Mesendoderm (in vitro differentiated cells): ENCODE measurements at regions not wholly inside any gene's neighbourhood (a gene's known extent, or its start where the extent isn't known, plus 50 kb on each side); places are given as distances from the start of the nearest gene placed in this dataset.

Source experiments
- DNase-seq: peaks from one replicate; pipeline ENCODE4 v3.0.0; 2013
- H2AK5ac ChIP-seq: 2 replicates; pipeline ENCODE4 v1.6.1; 2013; ENCODE audit warnings: low read length, inconsistent platforms
- H2BK120ac ChIP-seq: 2 replicates; pipeline ENCODE4 v1.6.1; 2013; ENCODE audit warnings: low read depth, mild to moderate bottlenecking, low read length, moderate library complexity, mixed read lengths
- H2BK15ac ChIP-seq: replicated peaks from 2 replicates; pipeline ENCODE4 v1.6.1; 2013; ENCODE audit warnings: low read depth, mild to moderate bottlenecking, moderate library complexity
- H2BK5ac ChIP-seq: 2 replicates; pipeline ENCODE4 v1.6.1; 2013; ENCODE audit warnings: low read length, inconsistent platforms
- H3K18ac ChIP-seq: 2 replicates; pipeline ENCODE4 v1.6.1; 2013; ENCODE audit warnings: mild to moderate bottlenecking, low read length, mixed read lengths
- H3K23ac ChIP-seq: one replicate; pipeline ENCODE4 v1.6.1; 2013; ENCODE audit warnings: low read length
- H3K27ac ChIP-seq: 2 replicates; pipeline ENCODE4 v1.5.1; 2013; ENCODE audit warnings: low read depth, mild to moderate bottlenecking, inconsistent platforms, low read length, moderate library complexity
- H3K27me3 ChIP-seq: 2 replicates; pipeline ENCODE4 v1.6.1; 2013; ENCODE audit warnings: low read length, control low read depth, mild to moderate bottlenecking, inconsistent platforms; ENCODE audit not compliant: insufficient read depth, poor library complexity
- H3K36me3 ChIP-seq: 2 replicates; pipeline ENCODE4 v1.6.1; 2013; ENCODE audit warnings: low read length, inconsistent platforms; ENCODE audit not compliant: control insufficient read depth, insufficient read depth
- H3K4ac ChIP-seq: one replicate; pipeline ENCODE4 v1.6.1; 2013; ENCODE audit warnings: low read depth, mild to moderate bottlenecking, low read length, moderate library complexity
- H3K4me1 ChIP-seq: 2 replicates; pipeline ENCODE4 v1.6.1; 2013; ENCODE audit warnings: low read depth, low read length, inconsistent platforms; ENCODE audit not compliant: control insufficient read depth
- H3K4me2 ChIP-seq: 2 replicates; pipeline ENCODE4 v1.6.1; 2013; ENCODE audit warnings: low read length
- H3K4me3 ChIP-seq: 2 replicates; pipeline ENCODE4 v1.5.1; 2013; ENCODE audit warnings: mild to moderate bottlenecking, low read length
- H3K56ac ChIP-seq: one replicate; pipeline ENCODE4 v1.6.1; 2013; ENCODE audit warnings: low read length
- H3K79me1 ChIP-seq: 2 replicates; pipeline ENCODE4 v1.6.1; 2013; ENCODE audit warnings: low read length, inconsistent platforms
- H3K79me2 ChIP-seq: 2 replicates; pipeline ENCODE4 v1.6.1; 2013; ENCODE audit warnings: mild to moderate bottlenecking, low read length; ENCODE audit not compliant: control insufficient read depth, insufficient read depth
- H3K9ac ChIP-seq: 2 replicates; pipeline ENCODE4 v1.6.1; 2013; ENCODE audit warnings: low read length, inconsistent platforms
- H4K5ac ChIP-seq: one replicate; pipeline ENCODE4 v1.6.1; 2013; ENCODE audit warnings: low read length
- H4K8ac ChIP-seq: one replicate; pipeline ENCODE4 v1.6.1; 2013; ENCODE audit warnings: low read depth, mild to moderate bottlenecking, control low read depth, low read length, moderate library complexity
- WGBS: extraction: QIAGEN DNeasy Blood & Tissue Kit; methylation state at CpG from one replicate; pipeline ENCODE4 v1.1.7; 2013; ENCODE audit warnings: low lambda C conversion rate, missing lambda C conversion rate; ENCODE audit not compliant: insufficient coverage; ENCODE audit errors: extremely low coverage; 5-methylcytosine and 5-hydroxymethylcytosine counted together

DNA sequence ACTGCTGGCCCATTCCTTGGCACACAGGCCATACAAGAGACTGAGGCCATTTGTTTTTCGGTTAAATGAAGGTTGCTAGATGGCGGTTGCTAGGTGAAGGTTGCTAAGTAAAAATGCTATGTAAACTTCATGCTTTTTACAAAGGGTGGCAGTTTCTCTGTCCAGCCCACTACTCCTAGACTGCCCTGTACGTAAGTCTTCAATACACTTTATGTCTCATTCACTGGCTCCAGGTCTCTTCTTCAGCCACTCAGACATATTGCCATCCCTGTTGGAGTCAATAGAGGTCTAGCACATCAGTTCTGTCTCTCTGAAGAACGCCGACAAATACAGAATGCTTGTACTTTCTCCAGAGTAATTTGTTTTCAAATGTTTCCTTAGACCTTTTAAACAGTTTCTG is 370.9 kb upstream of the RND3 start:
- Histone ChIP-seq H4K5ac (no peak overlapping the region), H3K9ac (no peak overlapping the region), H3K79me2 (no peaks in the 10 kb centered on the region), H3K56ac (no peak overlapping the region), H2AK5ac (no peak overlapping the region), H2BK120ac (no peak overlapping the region), H3K4me3 (no peak overlapping the region), H3K36me3 (no peaks in the 10 kb centered on the region), H3K27me3 (no peaks in the 10 kb centered on the region), H2BK5ac (no peak overlapping the region), H3K27ac (no peak overlapping the region), H3K4me1 (no peaks in the 10 kb centered on the region), H4K8ac (no peak overlapping the region), H3K4me2 (no peak overlapping the region), H2BK15ac (no peak overlapping the region), H3K4ac (no peak overlapping the region), H3K18ac (no peak overlapping the region), H3K23ac (no peak overlapping the region), H3K79me1 (no peaks in the 10 kb centered on the region)
- no CpG with 5 or more reads among the region's 5 CpGs for WGBS
- DNase-seq, result no peak

DNA sequence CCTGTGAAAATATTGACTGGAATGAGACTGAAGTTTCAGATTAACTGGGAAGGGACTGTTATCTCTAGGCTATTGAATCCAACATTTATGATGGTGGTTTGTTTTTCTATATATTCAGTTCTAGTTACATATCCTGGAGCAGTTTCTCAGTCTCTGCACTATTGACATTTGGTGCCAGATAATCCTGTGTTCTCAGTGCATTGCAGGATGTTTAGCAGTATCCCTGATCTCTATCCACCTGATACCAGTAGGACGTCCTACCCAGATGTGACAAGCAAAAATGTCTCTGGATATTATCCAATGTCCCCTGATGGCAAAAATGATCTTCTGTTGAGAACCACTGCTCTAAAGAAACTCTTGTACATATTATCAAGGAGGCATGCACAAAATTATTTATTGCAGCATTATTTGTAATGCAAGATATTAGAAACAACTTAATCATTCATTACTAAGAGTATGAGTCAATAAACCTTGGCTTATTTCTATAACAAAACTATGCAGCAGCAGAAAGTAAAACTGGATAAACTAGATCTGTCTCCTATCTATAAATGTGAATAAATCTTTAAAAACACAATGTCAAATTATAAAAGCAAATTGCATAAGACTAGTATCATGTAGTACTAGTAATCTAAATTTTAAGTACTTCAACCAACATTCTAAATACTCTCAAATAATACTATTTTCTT is 369.3 kb upstream of the RND3 start:
- no peak overlapping the region for H3K4ac ChIP-seq
- H3K27me3 ChIP-seq, result no peaks in the 10 kb centered on the region
- no peak overlapping the region for H3K23ac ChIP-seq
- no peak overlapping the region for H4K5ac ChIP-seq
- no peak overlapping the region for H3K4me2 ChIP-seq
- no peak overlapping the region for H2AK5ac ChIP-seq
- H3K36me3 ChIP-seq, result no peaks in the 10 kb centered on the region
- no peaks in the 10 kb centered on the region for H3K4me1 ChIP-seq
- no peak overlapping the region for H3K18ac ChIP-seq
- no peak overlapping the region for H2BK5ac ChIP-seq
- H2BK15ac ChIP-seq, result no peak overlapping the region
- H3K79me1 ChIP-seq, result no peaks in the 10 kb centered on the region
- H3K9ac ChIP-seq, result no peak overlapping the region
- no peak overlapping the region for H4K8ac ChIP-seq
- no peak overlapping the region for H2BK120ac ChIP-seq
- H3K4me3 ChIP-seq, result no peak overlapping the region
- no peak overlapping the region for H3K56ac ChIP-seq
- DNase-seq, result no peak
- H3K79me2 ChIP-seq, result no peaks in the 10 kb centered on the region
- no peak overlapping the region for H3K27ac ChIP-seq
- no CpG with 5 or more reads among the region's 1 CpG for WGBS

DNA sequence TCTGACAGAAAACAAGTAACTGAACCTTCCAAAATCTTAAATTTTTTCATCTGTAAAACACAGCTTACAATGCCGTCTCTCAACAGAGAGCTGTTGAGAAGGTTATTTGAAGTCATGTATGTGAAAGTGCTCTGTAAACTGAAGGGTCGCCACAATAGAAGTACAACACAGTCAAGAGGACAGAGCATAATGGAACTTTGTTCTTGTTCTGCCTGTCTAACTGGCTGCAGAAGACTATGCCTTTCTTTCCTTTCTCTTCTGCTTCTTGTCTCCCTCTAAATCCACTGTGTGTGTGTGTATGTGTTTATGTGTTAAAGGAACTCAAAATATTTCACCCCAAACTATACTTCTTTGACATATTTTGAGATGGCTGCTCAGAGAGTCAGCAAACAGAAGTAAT is 365.8 kb upstream of the RND3 start:
- no peak overlapping the region for H3K9ac ChIP-seq
- no peak overlapping the region for H2BK15ac ChIP-seq
- H3K4me3 ChIP-seq, result no peak overlapping the region
- no peak for DNase-seq
- H2AK5ac ChIP-seq, result no peak overlapping the region
- no peak overlapping the region for H2BK120ac ChIP-seq
- H3K23ac ChIP-seq, result no peak overlapping the region
- H3K56ac ChIP-seq, result no peak overlapping the region
- H3K27ac ChIP-seq, result no peak overlapping the region
- H3K4me1 ChIP-seq, result no peaks in the 10 kb centered on the region
- no peaks in the 10 kb centered on the region for H3K79me1 ChIP-seq
- H3K27me3 ChIP-seq, result no peaks in the 10 kb centered on the region
- H3K4me2 ChIP-seq, result no peak overlapping the region
- H2BK5ac ChIP-seq, result no peak overlapping the region
- no peaks in the 10 kb centered on the region for H3K36me3 ChIP-seq
- H3K4ac ChIP-seq, result no peak overlapping the region
- no CpG with 5 or more reads among the region's 2 CpGs for WGBS
- no peaks in the 10 kb centered on the region for H3K79me2 ChIP-seq
- H4K8ac ChIP-seq, result no peak overlapping the region
- H4K5ac ChIP-seq, result no peak overlapping the region
- no peak overlapping the region for H3K18ac ChIP-seq

DNA sequence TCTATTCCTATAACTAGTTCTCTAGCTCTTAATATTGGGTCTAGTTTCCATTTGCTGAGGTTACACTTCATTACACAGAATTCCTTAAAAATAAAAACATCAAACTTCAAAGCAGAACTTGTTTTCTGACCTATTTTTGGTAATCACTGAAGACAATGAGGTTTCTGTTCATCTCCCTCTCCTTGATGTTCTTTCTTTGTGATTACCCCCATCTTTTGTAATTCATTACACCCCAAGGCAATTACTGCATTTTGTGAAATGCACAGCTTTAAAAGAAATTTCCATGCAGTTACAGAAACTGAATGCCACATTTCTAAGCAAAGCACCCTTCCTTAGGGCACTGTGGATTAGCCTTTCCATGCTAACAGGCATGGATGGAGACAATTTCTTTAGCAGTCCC is 363.2 kb upstream of the RND3 start:
- Histone ChIP-seq H3K27me3 (no peaks in the 10 kb centered on the region), H3K79me1 (no peaks in the 10 kb centered on the region), H3K4me1 (peaks cover 2% of the 10 kb centered on the region), H2BK15ac (no peak overlapping the region), H3K36me3 (no peaks in the 10 kb centered on the region), H3K18ac (no peak overlapping the region), H3K27ac (no peak overlapping the region), H2AK5ac (no peak overlapping the region), H2BK5ac (no peak overlapping the region), H3K56ac (no peak overlapping the region), H3K79me2 (no peaks in the 10 kb centered on the region), H4K8ac (no peak overlapping the region), H3K4me3 (no peak overlapping the region), H3K23ac (no peak overlapping the region), H3K9ac (no peak overlapping the region), H3K4me2 (no peak overlapping the region), H4K5ac (no peak overlapping the region), H3K4ac (no peak overlapping the region), H2BK120ac (no peak overlapping the region)
- DNase-seq, result no peak

DNA sequence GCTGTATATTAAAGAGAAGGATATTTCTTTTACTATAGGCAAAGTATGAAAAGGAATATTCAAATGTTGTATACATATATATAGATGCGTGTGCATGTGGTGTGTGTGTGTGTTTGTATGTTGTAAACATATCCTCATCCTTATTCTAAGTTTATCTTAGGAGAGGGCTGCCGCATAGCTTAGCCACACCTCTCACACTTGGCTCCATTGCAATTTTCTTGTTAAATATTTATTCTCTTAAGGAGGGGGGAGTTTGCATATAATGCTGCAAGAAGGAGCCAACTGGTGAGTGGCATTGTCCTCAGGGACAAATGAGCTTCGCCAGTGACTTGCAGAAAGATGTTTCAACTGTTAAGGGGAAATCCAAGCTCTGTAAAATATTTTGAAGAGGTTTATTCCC is 360.1 kb upstream of the RND3 start:
- H3K4me2 ChIP-seq, result no peak overlapping the region
- no peak overlapping the region for H3K4me3 ChIP-seq
- H3K27ac ChIP-seq, result no peak overlapping the region
- no peak for DNase-seq
- H3K18ac ChIP-seq, result peak overlapping the region; percentile 60
- H2BK120ac ChIP-seq, result no peak overlapping the region
- H3K56ac ChIP-seq, result no peak overlapping the region
- H3K79me2 ChIP-seq, result no peaks in the 10 kb centered on the region
- WGBS, result no CpG with 5 or more reads among the region's 3 CpGs
- H3K79me1 ChIP-seq, result no peaks in the 10 kb centered on the region
- no peak overlapping the region for H3K9ac ChIP-seq
- H2BK15ac ChIP-seq, result no peak overlapping the region
- no peak overlapping the region for H4K5ac ChIP-seq
- H3K4ac ChIP-seq, result no peak overlapping the region
- peaks cover 2% of the 10 kb centered on the region for H3K4me1 ChIP-seq
- no peak overlapping the region for H3K23ac ChIP-seq
- no peak overlapping the region for H2BK5ac ChIP-seq
- H3K36me3 ChIP-seq, result no peaks in the 10 kb centered on the region
- H3K27me3 ChIP-seq, result no peaks in the 10 kb centered on the region
- no peak overlapping the region for H4K8ac ChIP-seq
- H2AK5ac ChIP-seq, result no peak overlapping the region

DNA sequence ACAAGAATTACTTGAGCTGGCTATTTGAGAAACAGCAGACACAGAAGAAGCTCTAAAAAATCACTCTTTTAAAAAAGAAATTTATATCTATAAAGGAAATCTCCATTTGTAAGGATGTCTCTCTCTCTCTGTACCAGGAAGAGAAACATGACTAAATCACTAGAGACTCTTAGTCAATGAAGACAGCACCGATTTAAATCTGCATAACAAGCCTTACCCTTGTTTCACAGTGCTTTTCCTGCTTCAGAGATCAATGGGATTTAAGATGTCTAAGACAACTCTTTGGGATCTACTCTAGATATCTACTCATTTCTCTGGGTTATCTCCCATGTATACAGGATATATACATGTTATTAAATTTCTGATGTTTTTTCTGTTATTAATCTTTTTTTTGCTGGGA is 359.2 kb upstream of the RND3 start:
- H3K56ac ChIP-seq, result no peak overlapping the region
- H2BK120ac ChIP-seq, result no peak overlapping the region
- no peaks in the 10 kb centered on the region for H3K36me3 ChIP-seq
- no peak for DNase-seq
- H3K9ac ChIP-seq, result no peak overlapping the region
- H3K4me3 ChIP-seq, result no peak overlapping the region
- H3K23ac ChIP-seq, result no peak overlapping the region
- no peak overlapping the region for H2BK15ac ChIP-seq
- H2BK5ac ChIP-seq, result no peak overlapping the region
- no peak overlapping the region for H3K4me2 ChIP-seq
- no peaks in the 10 kb centered on the region for H3K79me1 ChIP-seq
- H2AK5ac ChIP-seq, result no peak overlapping the region
- H4K5ac ChIP-seq, result no peak overlapping the region
- H3K4ac ChIP-seq, result no peak overlapping the region
- H3K27ac ChIP-seq, result no peak overlapping the region
- no peak overlapping the region for H3K18ac ChIP-seq
- peaks cover 2% of the 10 kb centered on the region for H3K4me1 ChIP-seq
- WGBS, result no CpG with 5 or more reads among the region's 1 CpG
- H4K8ac ChIP-seq, result no peak overlapping the region
- no peaks in the 10 kb centered on the region for H3K27me3 ChIP-seq
- H3K79me2 ChIP-seq, result no peaks in the 10 kb centered on the region
